Karpas-422 (cell line): ENCODE measurements at regions not wholly inside any gene's neighbourhood (a gene's known extent, or its start where the extent isn't known, plus 50 kb on each side); places are given as distances from the start of the nearest gene placed in this dataset.

Experiments
- DNase-seq: peaks from one replicate; pipeline ENCODE4 v3.0.0-alpha.2; 2015
- H2AFZ ChIP-seq: fragments of 200-600 bp; sonication (generic); 2 replicates; pipeline ENCODE4 v1.6.1; 2014; ENCODE audit warnings: antibody characterized with exemption, low read length, mixed read lengths
- H3K27ac ChIP-seq: fragments of 200-600 bp; sonication (generic); 2 replicates; pipeline ENCODE4 v1.5.1; 2014; ENCODE audit warnings: mild to moderate bottlenecking, low read length, moderate library complexity
- H3K27me3 ChIP-seq: fragments of 200-600 bp; sonication (generic); 2 replicates; pipeline ENCODE4 v1.6.1; 2014; ENCODE audit warnings: low read length, mixed read lengths
- H3K36me3 ChIP-seq: fragments of 200-600 bp; sonication (generic); 2 replicates; pipeline ENCODE4 v1.6.1; 2014; ENCODE audit warnings: low read length, mixed read lengths; ENCODE audit not compliant: insufficient read depth
- H3K4me1 ChIP-seq: fragments of 200-600 bp; sonication (generic); 2 replicates; pipeline ENCODE4 v1.6.1; 2014; ENCODE audit warnings: mild to moderate bottlenecking, low read length, mixed read lengths
- H3K4me2 ChIP-seq: fragments of 200-600 bp; sonication (generic); 2 replicates; pipeline ENCODE4 v1.6.1; 2014; ENCODE audit warnings: low read length, low read depth, mild to moderate bottlenecking; ENCODE audit not compliant: poor library complexity, severe bottlenecking
- H3K4me3 ChIP-seq: fragments of 200-600 bp; sonication (generic); 2 replicates; pipeline ENCODE4 v1.5.1; 2014; ENCODE audit warnings: mild to moderate bottlenecking, antibody characterized with exemption, low read length, mixed read lengths
- H3K79me2 ChIP-seq: fragments of 200-600 bp; sonication (generic); 2 replicates; pipeline ENCODE4 v1.6.1; 2014; ENCODE audit warnings: mild to moderate bottlenecking, low read length, mixed read lengths
- H3K9ac ChIP-seq: fragments of 200-600 bp; sonication (generic); 2 replicates; pipeline ENCODE4 v1.6.0; 2014; ENCODE audit warnings: low read length
- H3K9me2 ChIP-seq: fragments of 200-600 bp; sonication (generic), shearing (Covaris generic); replicated peaks from 2 replicates; pipeline ENCODE4 v1.6.0; 2014; ENCODE audit warnings: mild to moderate bottlenecking, low read length, moderate library complexity; ENCODE audit not compliant: insufficient read depth
- H3K9me3 ChIP-seq: fragments of 300-700, 200-600 bp; sonication (generic); 2 replicates; pipeline ENCODE4 v1.6.1; 2014; ENCODE audit warnings: low read length, mixed read lengths
- H4K20me1 ChIP-seq: fragments of 200-600 bp; sonication (generic); 2 replicates; pipeline ENCODE4 v1.6.1; 2014; ENCODE audit warnings: mild to moderate bottlenecking, antibody characterized with exemption, low read length, low read depth; ENCODE audit not compliant: insufficient read depth

- H3K36me3 ChIP-seq, result no peaks in the 10 kb centered on the region
- no peaks in the 10 kb centered on the region for H3K9me2 ChIP-seq
- H3K4me1 ChIP-seq, result no peaks in the 10 kb centered on the region
- no peak overlapping the region for H2AFZ ChIP-seq
- no peak overlapping the region for H3K9ac ChIP-seq
- no peak overlapping the region for H3K4me2 ChIP-seq
- H3K79me2 ChIP-seq, result no peaks in the 10 kb centered on the region
- H4K20me1 ChIP-seq, result no peaks in the 10 kb centered on the region
- H3K27ac ChIP-seq, result no peak overlapping the region
- no peak overlapping the region for H3K4me3 ChIP-seq
- H3K9me3 ChIP-seq, result no peaks in the 10 kb centered on the region
- no peaks in the 10 kb centered on the region for H3K27me3 ChIP-seq
- DNase-seq, result no peak
These were observed 161.3 kb upstream of the KCNJ6 start for GRCh38 chr21:38077569-38077968.

GRCh38 chr21:38080888-38081287 lies 164.6 kb upstream of the KCNJ6 start:
- Histone ChIP-seq H4K20me1 (no peaks in the 10 kb centered on the region), H3K9ac (no peak overlapping the region), H3K4me2 (no peak overlapping the region), H3K79me2 (no peaks in the 10 kb centered on the region), H3K27ac (no peak overlapping the region), H3K9me3 (no peaks in the 10 kb centered on the region), H3K27me3 (no peaks in the 10 kb centered on the region), H3K9me2 (no peaks in the 10 kb centered on the region), H3K4me3 (no peak overlapping the region), H2AFZ (no peak overlapping the region), H3K36me3 (no peaks in the 10 kb centered on the region), H3K4me1 (no peaks in the 10 kb centered on the region)
- no peak for DNase-seq

GRCh38 chr21:38081708-38082107 lies 165.5 kb upstream of the KCNJ6 start:
- no peaks in the 10 kb centered on the region for H3K9me3 ChIP-seq
- no peak overlapping the region for H3K27ac ChIP-seq
- H3K79me2 ChIP-seq, result no peaks in the 10 kb centered on the region
- H3K4me3 ChIP-seq, result no peak overlapping the region
- no peak overlapping the region for H3K9ac ChIP-seq
- H2AFZ ChIP-seq, result no peak overlapping the region
- no peaks in the 10 kb centered on the region for H3K36me3 ChIP-seq
- H4K20me1 ChIP-seq, result no peaks in the 10 kb centered on the region
- H3K9me2 ChIP-seq, result no peaks in the 10 kb centered on the region
- no peak overlapping the region for H3K4me2 ChIP-seq
- DNase-seq, result no peak
- H3K27me3 ChIP-seq, result no peaks in the 10 kb centered on the region
- H3K4me1 ChIP-seq, result no peaks in the 10 kb centered on the region

- no peaks in the 10 kb centered on the region for H4K20me1 ChIP-seq
- no peak overlapping the region for H3K27ac ChIP-seq
- H3K9ac ChIP-seq, result no peak overlapping the region
These were observed 166.8 kb upstream of the KCNJ6 start for GRCh38 chr21:38082936-38083485.

GRCh38 chr21:38083535-38083934 lies 167.3 kb upstream of the KCNJ6 start:
- no peak for DNase-seq
- Histone ChIP-seq H3K9me3 (no peaks in the 10 kb centered on the region), H3K27me3 (no peaks in the 10 kb centered on the region), H3K27ac (no peak overlapping the region), H3K4me1 (no peaks in the 10 kb centered on the region), H4K20me1 (no peaks in the 10 kb centered on the region), H3K36me3 (no peaks in the 10 kb centered on the region), H3K4me3 (no peak overlapping the region), H3K4me2 (no peak overlapping the region), H3K9ac (no peak overlapping the region), H2AFZ (no peak overlapping the region), H3K9me2 (no peaks in the 10 kb centered on the region), H3K79me2 (no peaks in the 10 kb centered on the region)

More at GRCh38 chr21:38082936-38083485, 166.8 kb upstream of the KCNJ6 start:
- H3K4me1 ChIP-seq, result no peaks in the 10 kb centered on the region
- H3K9me2 ChIP-seq, result no peaks in the 10 kb centered on the region
- no peak for DNase-seq
- no peaks in the 10 kb centered on the region for H3K27me3 ChIP-seq
- H3K79me2 ChIP-seq, result no peaks in the 10 kb centered on the region
- H3K4me3 ChIP-seq, result no peak overlapping the region
- H3K9me3 ChIP-seq, result no peaks in the 10 kb centered on the region
- no peak overlapping the region for H2AFZ ChIP-seq
- H3K36me3 ChIP-seq, result no peaks in the 10 kb centered on the region
- H3K4me2 ChIP-seq, result no peak overlapping the region

GRCh38 chr21:38086580-38086979 lies 170.2 kb upstream of the KCNJ15 start:
- H3K79me2 ChIP-seq, result no peaks in the 10 kb centered on the region
- no peak overlapping the region for H3K4me2 ChIP-seq
- H3K9me2 ChIP-seq, result no peaks in the 10 kb centered on the region
- H3K27ac ChIP-seq, result no peak overlapping the region
- no peak overlapping the region for H2AFZ ChIP-seq
- H3K9me3 ChIP-seq, result no peaks in the 10 kb centered on the region
- H3K4me1 ChIP-seq, result no peaks in the 10 kb centered on the region
- no peaks in the 10 kb centered on the region for H3K27me3 ChIP-seq
- H3K4me3 ChIP-seq, result no peak overlapping the region
- no peaks in the 10 kb centered on the region for H3K36me3 ChIP-seq
- no peaks in the 10 kb centered on the region for H4K20me1 ChIP-seq
- DNase-seq, result no peak
- no peak overlapping the region for H3K9ac ChIP-seq

GRCh38 chr21:38088916-38089762 lies 167.7 kb upstream of the KCNJ15 start:
- no peaks in the 10 kb centered on the region for H3K9me2 ChIP-seq
- no peak overlapping the region for H3K9ac ChIP-seq
- no peaks in the 10 kb centered on the region for H3K36me3 ChIP-seq
- DNase-seq, result no peak
- no peaks in the 10 kb centered on the region for H4K20me1 ChIP-seq
- H2AFZ ChIP-seq, result no peak overlapping the region
- H3K4me1 ChIP-seq, result no peaks in the 10 kb centered on the region
- H3K79me2 ChIP-seq, result no peaks in the 10 kb centered on the region
- H3K9me3 ChIP-seq, result no peaks in the 10 kb centered on the region
- H3K27me3 ChIP-seq, result no peaks in the 10 kb centered on the region
- no peak overlapping the region for H3K27ac ChIP-seq
- H3K4me2 ChIP-seq, result no peak overlapping the region
- H3K4me3 ChIP-seq, result no peak overlapping the region

GRCh38 chr21:38089763-38090046 lies 167.1 kb upstream of the KCNJ15 start:
- no peaks in the 10 kb centered on the region for H3K9me3 ChIP-seq
- no peak overlapping the region for H2AFZ ChIP-seq
- H3K9ac ChIP-seq, result no peak overlapping the region

More at GRCh38 chr21:38089763-38090046, 167.1 kb upstream of the KCNJ15 start:
- Histone ChIP-seq H3K4me1 (no peaks in the 10 kb centered on the region), H3K9me2 (no peaks in the 10 kb centered on the region), H3K4me2 (no peak overlapping the region), H3K4me3 (no peak overlapping the region), H4K20me1 (no peaks in the 10 kb centered on the region), H3K27ac (no peak overlapping the region), H3K79me2 (no peaks in the 10 kb centered on the region), H3K36me3 (no peaks in the 10 kb centered on the region), H3K27me3 (no peaks in the 10 kb centered on the region)
- DNase-seq, result no peak
